Smooth muscle cell (in vitro differentiated cells): ENCODE measurements at regions not wholly inside any gene's neighbourhood (a gene's known extent, or its start where the extent isn't known, plus 50 kb on each side); places are given as distances from the start of the nearest gene placed in this dataset.

Source experiments
- DNase-seq: peaks from one replicate; lab custom pipeline; 2025; ENCODE audit not compliant: unreplicated experiment; lab: John Stamatoyannopoulos, UW
- H2AFZ ChIP-seq: fragments of 200-600 bp; sonication (generic); 2 replicates; pipeline ENCODE4 v1.6.0; 2016; ENCODE audit warnings: antibody characterized with exemption, low read depth, mild to moderate bottlenecking
- H3F3A ChIP-seq: fragments of 200-600 bp; sonication (generic); 2 replicates; pipeline ENCODE4 v1.6.0; 2017; ENCODE audit warnings: antibody characterized with exemption, low read depth
- H3K27ac ChIP-seq: fragments of 200-600 bp; sonication (generic); 2 replicates; pipeline ENCODE4 v1.5.1; 2016; ENCODE audit warnings: low read depth, mild to moderate bottlenecking
- H3K27me3 ChIP-seq: fragments of 200-600 bp; sonication (generic); 2 replicates; pipeline ENCODE4 v1.6.1; 2016; ENCODE audit warnings: low read depth, mild to moderate bottlenecking
- H3K36me3 ChIP-seq: fragments of 200-600 bp; sonication (generic); 2 replicates; pipeline ENCODE4 v1.5.1; 2016; ENCODE audit warnings: low read depth
- H3K4me1 ChIP-seq: fragments of 200-600 bp; sonication (generic); 2 replicates; pipeline ENCODE4 v1.5.1; 2016; ENCODE audit warnings: low read depth
- H3K4me2 ChIP-seq: fragments of 200-600 bp; sonication (generic); 2 replicates; pipeline ENCODE4 v1.6.0; 2016; ENCODE audit warnings: mild to moderate bottlenecking
- H3K4me3 ChIP-seq: fragments of 200-600 bp; sonication (generic); 2 replicates; pipeline ENCODE4 v1.5.1; 2016; ENCODE audit warnings: mild to moderate bottlenecking
- H3K79me2 ChIP-seq: fragments of 200-600 bp; sonication (generic); 2 replicates; pipeline ENCODE4 v1.6.0; 2016; ENCODE audit warnings: low read depth, mild to moderate bottlenecking
- H3K9ac ChIP-seq: fragments of 200-600 bp; sonication (generic); 2 replicates; pipeline ENCODE4 v1.6.0; 2016; ENCODE audit warnings: low read depth
- H3K9me3 ChIP-seq: fragments of 200-600 bp; sonication (generic); replicated peaks from 2 replicates; pipeline ENCODE4 v1.5.1; 2016; ENCODE audit warnings: low read depth
- H4K20me1 ChIP-seq: fragments of 200-600 bp; sonication (generic); 2 replicates; pipeline ENCODE4 v1.6.0; 2016; ENCODE audit warnings: low read depth
- WGBS: methylation state at CpG from one replicate; pipeline ENCODE4 v1.1.7; 2016; ENCODE audit warnings: low lambda C conversion rate; 5-methylcytosine and 5-hydroxymethylcytosine counted together
- TF ChIP-seq, protein P1 (sequence below): fragments of 200-600 bp; sonication (generic); IDR thresholded peaks from 2 replicates; pipeline ENCODE4 v1.5.1; 2017; ENCODE audit warnings: borderline replicate concordance, mild to moderate bottlenecking, antibody characterized with exemption; ENCODE audit not compliant: insufficient read depth, poor library complexity, severe bottlenecking

DNA sequence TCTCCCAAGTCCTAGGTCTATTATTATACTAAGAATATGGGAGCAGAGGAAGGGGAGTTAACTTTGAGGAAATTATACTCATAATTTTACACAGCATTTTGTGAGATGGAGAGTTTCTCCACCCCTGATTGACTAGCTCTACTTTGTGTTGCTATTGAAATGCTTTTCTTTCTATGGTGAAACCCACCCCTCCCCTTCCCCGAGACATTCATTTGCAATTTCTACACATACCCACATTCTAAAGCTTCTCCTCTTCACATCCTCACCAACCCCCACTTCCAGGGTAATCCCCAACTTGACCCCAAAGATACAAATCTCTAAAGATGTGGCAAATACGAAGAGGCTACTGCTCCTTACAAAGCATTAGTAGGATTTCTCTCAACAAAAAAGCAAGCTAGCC is 992.2 kb downstream of the BCL11A start:
- peaks cover 12% of the 10 kb centered on the region for H3K4me1 ChIP-seq
- H3F3A ChIP-seq: no peaks in the 10 kb centered on the region
- no peaks in the 10 kb centered on the region for H4K20me1 ChIP-seq
- H3K36me3 ChIP-seq: no peaks in the 10 kb centered on the region
- 65% methylated on average over 2 of the region's 2 CpGs for WGBS
- no peak for DNase-seq
- H3K27me3 ChIP-seq: no peaks in the 10 kb centered on the region
- no peak overlapping the region for H3K9ac ChIP-seq
- no peaks in the 10 kb centered on the region for H3K79me2 ChIP-seq
- H3K9me3 ChIP-seq: no peaks in the 10 kb centered on the region
- peak overlapping the region; percentile 12 for H3K4me2 ChIP-seq
- no peak overlapping the region for H3K4me3 ChIP-seq
- no peak overlapping the region for H3K27ac ChIP-seq
- peak overlapping the region; percentile 58 for H2AFZ ChIP-seq
- TF ChIP-seq, protein P1, sequence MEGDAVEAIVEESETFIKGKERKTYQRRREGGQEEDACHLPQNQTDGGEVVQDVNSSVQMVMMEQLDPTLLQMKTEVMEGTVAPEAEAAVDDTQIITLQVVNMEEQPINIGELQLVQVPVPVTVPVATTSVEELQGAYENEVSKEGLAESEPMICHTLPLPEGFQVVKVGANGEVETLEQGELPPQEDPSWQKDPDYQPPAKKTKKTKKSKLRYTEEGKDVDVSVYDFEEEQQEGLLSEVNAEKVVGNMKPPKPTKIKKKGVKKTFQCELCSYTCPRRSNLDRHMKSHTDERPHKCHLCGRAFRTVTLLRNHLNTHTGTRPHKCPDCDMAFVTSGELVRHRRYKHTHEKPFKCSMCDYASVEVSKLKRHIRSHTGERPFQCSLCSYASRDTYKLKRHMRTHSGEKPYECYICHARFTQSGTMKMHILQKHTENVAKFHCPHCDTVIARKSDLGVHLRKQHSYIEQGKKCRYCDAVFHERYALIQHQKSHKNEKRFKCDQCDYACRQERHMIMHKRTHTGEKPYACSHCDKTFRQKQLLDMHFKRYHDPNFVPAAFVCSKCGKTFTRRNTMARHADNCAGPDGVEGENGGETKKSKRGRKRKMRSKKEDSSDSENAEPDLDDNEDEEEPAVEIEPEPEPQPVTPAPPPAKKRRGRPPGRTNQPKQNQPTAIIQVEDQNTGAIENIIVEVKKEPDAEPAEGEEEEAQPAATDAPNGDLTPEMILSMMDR: no peak

DNA sequence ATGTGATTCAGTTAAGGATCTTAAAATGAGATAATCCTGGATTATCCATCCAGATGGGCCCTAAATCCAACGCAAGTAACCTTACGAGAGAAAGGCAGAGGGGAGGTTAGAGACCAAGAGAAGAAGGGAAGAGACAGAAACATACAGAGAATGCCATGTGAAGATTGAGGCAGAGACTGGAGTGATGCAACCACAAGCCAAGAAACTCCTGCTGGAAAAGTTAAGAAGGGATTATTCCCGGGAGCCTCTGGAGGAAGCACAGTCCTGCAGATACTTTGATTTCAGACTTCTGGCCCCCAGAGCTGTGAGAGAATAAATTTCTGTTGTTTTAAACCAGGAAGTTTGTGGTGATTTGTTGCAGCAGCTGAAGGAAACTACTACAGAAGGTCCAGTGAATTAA is 992.7 kb downstream of the BCL11A start:
- H3K36me3 ChIP-seq: no peaks in the 10 kb centered on the region
- peak overlapping the region; percentile 58 for H2AFZ ChIP-seq
- H4K20me1 ChIP-seq: no peaks in the 10 kb centered on the region
- no peaks in the 10 kb centered on the region for H3K79me2 ChIP-seq
- no peak overlapping the region for H3K9ac ChIP-seq
- DNase-seq: no peak
- 23% methylated on average over 3 of the region's 3 CpGs for WGBS
- H3K4me1 ChIP-seq: peaks cover 12% of the 10 kb centered on the region
- no peaks in the 10 kb centered on the region for H3K27me3 ChIP-seq
- H3F3A ChIP-seq: no peaks in the 10 kb centered on the region
- no peaks in the 10 kb centered on the region for H3K9me3 ChIP-seq
- no peak overlapping the region for H3K4me2 ChIP-seq
- no peak overlapping the region for H3K27ac ChIP-seq
- H3K4me3 ChIP-seq: no peak overlapping the region
- TF ChIP-seq, protein P1: no peak

DNA sequence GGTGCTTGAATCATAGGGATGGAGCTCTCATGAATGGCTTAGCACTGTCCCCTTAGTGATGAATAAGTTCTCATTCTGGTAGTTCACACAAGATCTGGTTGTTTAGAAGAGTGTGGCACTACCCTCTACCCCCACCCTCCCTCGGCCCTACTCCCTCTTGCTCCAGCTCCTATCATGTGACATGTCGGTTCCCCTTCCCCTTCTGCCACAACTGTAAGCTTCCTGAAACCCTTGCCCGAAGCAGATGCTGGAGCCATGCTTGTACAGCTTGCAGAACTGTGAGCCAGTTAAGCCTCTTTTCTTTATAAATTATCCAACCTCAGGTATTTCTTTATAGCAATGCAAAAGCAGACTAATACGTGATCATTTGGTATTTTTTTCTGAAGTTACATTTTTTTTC is 1012.6 kb downstream of the BCL11A start:
- Histone ChIP-seq H3K9ac (no peak overlapping the region), H2AFZ (no peak overlapping the region), H3K27ac (no peak overlapping the region), H3K4me2 (no peak overlapping the region), H3K27me3 (no peaks in the 10 kb centered on the region), H3K36me3 (no peaks in the 10 kb centered on the region), H3K4me1 (no peaks in the 10 kb centered on the region), H4K20me1 (no peaks in the 10 kb centered on the region), H3K9me3 (no peaks in the 10 kb centered on the region), H3K79me2 (no peaks in the 10 kb centered on the region), H3K4me3 (no peak overlapping the region), H3F3A (no peaks in the 10 kb centered on the region)
- 70% methylated on average over 4 of the region's 4 CpGs for WGBS
- TF ChIP-seq, protein P1: no peak
- DNase-seq: no peak

DNA sequence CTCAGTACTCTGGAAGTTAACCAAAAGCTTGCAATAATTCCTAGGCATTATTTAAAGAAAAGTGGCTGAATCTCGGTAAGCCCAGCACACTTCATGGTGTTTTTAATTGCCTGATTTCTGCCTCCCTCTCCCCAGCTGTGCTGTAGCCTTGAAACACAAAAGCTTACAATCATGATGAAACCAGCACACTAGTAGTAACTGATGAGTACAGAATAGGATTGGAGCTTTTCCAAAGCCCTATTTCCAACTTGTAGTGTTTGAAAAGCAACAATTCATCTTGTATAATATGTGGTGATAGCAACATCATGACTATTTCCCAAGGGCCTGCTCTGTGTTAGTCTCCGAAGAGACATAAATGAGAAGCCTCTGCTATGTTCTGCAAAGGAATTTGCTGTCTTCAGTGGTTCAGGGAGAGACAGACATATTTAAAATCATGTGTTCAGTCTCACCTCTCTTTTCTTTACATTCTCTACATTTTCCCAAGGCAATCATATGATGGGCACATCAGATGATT is 1015.0 kb downstream of the BCL11A start:
- H2AFZ ChIP-seq: peak overlapping the region; percentile 52
- H3K4me1 ChIP-seq: no peaks in the 10 kb centered on the region
- no peaks in the 10 kb centered on the region for H3K9me3 ChIP-seq
- H3K36me3 ChIP-seq: no peaks in the 10 kb centered on the region
- H3K27me3 ChIP-seq: no peaks in the 10 kb centered on the region
- 45% methylated on average over 2 of the region's 2 CpGs for WGBS
- no peak overlapping the region for H3K4me3 ChIP-seq
- H4K20me1 ChIP-seq: no peaks in the 10 kb centered on the region
- no peak overlapping the region for H3K9ac ChIP-seq
- TF ChIP-seq, protein P1: no peak
- H3K4me2 ChIP-seq: peak overlapping the region; percentile 12
- no peak overlapping the region for H3K27ac ChIP-seq
- no peak for DNase-seq
- no peaks in the 10 kb centered on the region for H3K79me2 ChIP-seq
- no peaks in the 10 kb centered on the region for H3F3A ChIP-seq
